C4-2B (cell line): ENCODE measurements at regions not wholly inside any gene's neighbourhood (a gene's known extent, or its start where the extent isn't known, plus 50 kb on each side); places are given as distances from the start of the nearest gene placed in this dataset.

Experiments used
- CTCF ChIP-seq: fragments of 450-650 bp; conservative IDR thresholded peaks from 2 replicates; pipeline ENCODE4 v1.5.1; 2017; ENCODE audit warnings: mild to moderate bottlenecking
- ZFX ChIP-seq: fragments of 450-650 bp; IDR thresholded peaks from 2 replicates; pipeline ENCODE4 v1.6.1; 2017

DNA sequence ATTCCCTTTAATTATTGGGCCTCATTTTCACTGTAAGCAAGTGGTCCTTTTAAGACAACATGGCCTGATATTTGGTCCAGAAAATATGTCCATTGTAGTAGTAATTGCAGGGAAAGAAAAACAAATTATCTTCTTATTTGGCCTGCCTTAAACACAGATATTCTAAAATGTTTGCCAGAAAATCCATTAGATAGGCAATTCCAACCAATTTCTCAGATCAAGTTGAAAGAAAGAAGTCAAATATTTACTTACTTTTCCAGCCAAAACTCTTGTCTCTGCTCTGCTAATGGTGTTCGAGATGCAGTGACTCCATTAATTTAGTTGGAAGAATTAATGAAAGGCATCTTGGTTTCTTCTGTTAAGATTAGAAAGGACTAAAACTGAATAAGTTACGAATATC, 757.3 kb upstream of the IGFBP3 start:
- TF ChIP-seq CTCF, result no peak
- no peak for TF ChIP-seq ZFX
